ENCODE measurements at regions not wholly inside any gene's neighbourhood (a gene's known extent, or its start where the extent isn't known, plus 50 kb on each side); places are given as distances from the start of the nearest gene placed in this dataset.

- no peak for DNase-seq (ENCODE audit: low read depth in 1 of 2, low spot score in 1 of 2)
Measured at GRCh38 chr14:98474900-98475299, 797.1 kb downstream of the BCL11B start.

DNA sequence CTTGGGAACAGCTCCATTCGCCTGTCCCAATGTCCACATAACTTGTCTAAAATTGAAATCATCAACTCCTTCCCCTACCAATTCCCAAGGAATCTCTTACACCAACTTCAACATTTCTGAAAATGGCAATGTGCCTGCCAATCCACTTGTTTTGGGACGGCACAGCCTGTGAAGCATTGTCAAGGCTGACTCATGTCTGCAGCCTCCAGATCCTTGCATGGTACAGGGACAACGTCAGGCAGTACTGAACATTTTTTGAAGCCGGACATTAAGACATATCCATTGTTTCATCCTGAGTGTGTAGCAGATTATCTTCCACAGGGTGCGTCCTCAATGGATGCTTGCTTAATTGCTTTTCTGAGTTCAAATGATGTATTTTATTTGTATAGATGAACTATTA, 794.1 kb downstream of the BCL11B start:
- DNase-seq (ENCODE audit: low read depth in 1 of 2, low spot score in 1 of 2), result no peak

GRCh38 chr14:98489115-98489514, 782.9 kb downstream of the BCL11B start:
- no peak for DNase-seq (ENCODE audit: low read depth in 1 of 2, low spot score in 1 of 2)

DNA sequence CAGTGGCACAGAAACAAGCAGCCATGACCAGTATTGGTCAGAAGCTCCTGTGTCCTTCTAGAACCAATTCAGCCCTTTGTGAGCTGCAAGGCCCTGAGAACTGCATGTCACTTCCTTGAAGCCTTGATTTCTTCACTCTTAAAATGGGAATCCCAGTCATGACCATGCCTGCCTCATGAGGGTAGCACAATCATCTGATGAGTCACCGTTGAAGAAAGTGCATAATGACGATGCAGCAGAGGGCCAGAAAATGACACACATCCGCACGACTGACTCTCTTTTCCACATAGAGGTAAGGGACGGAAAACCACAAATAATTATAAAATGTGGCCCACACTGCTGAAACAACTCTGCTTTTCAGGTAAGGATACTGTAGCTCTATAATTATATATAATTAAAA, 777.4 kb downstream of the BCL11B start:
- no peak for DNase-seq (ENCODE audit: low read depth in 1 of 2, low spot score in 1 of 2)

DNA sequence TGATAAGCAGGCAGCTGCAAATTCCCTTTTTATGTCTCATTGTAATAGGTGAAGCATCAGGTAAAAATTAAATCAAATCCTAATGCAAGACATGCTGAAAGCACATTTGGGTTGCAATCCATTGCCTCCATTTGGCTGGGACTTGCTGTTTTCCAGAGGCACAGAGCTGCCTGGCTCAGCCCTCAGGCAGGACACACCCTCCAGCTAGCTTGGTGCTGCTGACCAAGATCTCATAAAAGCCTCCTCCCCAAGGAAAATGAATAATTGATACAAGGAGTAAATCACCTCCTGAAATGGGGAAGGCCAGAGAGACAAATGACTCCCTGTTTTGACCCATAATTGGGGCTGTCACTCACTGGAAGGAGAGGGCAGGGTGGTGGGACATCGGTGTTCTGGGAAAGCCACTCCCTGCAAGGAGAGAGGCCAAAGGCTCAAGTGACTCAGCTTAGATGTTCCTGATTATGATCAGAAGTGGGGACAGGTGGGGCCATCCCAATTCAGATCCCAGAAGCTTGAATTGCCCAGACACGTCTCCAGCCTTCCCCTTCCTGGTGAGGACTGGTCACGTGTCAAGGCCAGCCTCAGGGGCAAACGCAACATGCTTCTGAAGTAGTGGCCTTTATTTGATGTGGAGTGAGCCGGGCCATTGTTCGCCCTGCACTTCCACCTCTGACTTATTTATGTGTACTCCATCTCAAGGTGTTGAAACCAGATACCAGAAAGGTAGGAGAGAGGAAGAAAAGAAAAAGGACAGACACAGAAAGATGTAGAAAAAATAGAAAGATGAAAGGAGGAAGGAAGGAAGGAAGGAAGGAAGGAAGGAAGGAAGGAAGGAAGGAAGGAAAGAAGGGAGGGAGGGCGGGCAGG, 773.7 kb downstream of the BCL11B start:
- no peak for DNase-seq (ENCODE audit: low read depth in 1 of 2, low spot score in 1 of 2)

DNA sequence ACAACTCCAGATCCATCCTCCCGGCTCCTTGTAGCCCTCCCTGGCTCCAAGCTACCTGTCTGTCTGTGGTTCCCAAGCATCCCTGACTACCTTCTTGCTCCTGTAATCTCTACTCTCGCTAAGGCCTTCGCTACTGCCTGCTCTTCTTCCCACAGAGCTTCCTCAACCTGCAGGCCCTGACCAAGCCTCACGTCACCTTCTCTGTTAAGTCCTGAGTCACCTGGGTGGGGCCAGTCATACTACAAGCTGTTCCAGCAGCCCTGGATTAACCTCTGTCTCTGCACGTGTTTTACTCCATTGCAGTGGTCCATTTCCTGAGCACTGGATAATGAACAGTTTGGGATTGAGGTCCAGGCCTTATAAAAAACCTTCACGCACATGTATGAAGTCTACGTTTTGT, 770.7 kb downstream of the BCL11B start:
- DNase-seq (ENCODE audit: low read depth in 1 of 2, low spot score in 1 of 2), result no peak

DNA sequence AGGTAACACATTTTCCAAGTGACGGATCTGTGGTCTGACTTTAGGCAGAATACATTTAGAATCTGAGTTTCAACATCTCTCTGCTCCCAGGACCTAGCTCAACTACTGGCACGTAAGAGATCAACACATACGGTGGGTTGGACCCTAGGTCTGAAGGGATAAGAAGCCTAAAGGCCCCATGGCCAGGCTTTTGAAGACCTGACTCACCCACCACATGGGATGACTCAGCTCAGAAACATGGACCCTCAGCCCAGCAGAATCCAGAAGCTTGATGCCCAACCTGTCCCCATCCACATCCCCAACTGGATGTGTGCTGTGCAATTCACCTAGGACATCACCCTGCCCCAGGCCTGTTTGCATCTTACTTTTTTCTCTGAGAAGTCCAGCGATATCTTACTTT, 770.2 kb downstream of the BCL11B start:
- DNase-seq (ENCODE audit: low read depth in 1 of 2, low spot score in 1 of 2), result no peak

DNA sequence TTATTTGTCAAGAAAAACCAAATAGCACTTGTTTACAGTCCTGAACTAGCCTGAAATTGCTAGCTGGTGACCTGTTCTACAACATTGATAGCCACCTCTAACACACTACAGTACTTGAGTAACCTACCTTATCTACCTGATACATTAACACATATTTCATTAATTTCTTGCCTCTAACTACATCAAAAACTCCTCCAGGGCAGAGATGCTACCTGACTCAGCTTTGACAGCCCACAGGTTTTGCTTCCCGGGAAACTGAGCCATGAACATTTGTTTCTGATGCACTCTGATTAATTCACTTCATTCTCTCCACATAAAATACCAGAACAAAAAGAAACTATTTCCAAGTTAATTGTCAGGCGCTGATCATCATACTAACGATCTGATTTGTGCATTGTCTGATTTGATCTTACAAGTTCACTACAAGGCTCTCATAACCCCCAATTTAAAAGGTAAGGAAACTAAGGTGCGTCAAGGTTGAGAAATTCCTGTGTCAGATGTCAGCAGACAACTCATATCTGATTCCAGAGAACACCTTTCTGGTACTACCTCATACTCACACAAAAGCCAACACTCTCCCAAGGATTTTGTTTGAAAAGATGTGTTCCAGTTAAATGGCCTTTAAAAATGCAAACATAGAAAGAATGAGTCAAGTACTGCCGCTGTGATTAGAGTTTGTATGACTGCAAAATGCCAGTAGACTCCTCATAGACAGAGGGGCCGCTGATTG, 768.7 kb downstream of the BCL11B start:
- no peak for DNase-seq (ENCODE audit: low read depth in 1 of 2, low spot score in 1 of 2)

- no peak for DNase-seq (ENCODE audit: low read depth in 1 of 2, low spot score in 1 of 2)
Measured at GRCh38 chr14:98507264-98507663, 764.7 kb downstream of the BCL11B start.

DNA sequence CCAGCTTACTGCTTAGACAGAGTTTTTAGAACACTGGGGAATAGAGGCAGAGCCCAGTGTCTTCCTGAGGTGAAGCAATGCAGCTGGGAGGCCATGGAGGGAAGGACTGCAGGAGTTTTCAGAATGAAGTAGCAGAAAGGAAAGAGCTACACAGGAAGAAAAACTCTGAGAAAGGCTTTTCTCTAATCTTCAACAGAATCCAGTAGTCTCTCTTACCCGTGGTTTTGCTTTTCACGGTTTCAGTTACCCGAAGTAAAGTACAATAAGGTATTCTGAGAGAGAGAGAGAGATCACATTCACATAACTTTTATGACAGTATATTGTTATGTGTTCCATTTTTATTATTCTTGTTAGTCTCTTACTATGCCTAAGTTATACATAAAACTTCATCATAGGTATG, 761.6 kb downstream of the BCL11B start:
- DNase-seq (ENCODE audit: low read depth in 1 of 2, low spot score in 1 of 2), result no peak

DNA sequence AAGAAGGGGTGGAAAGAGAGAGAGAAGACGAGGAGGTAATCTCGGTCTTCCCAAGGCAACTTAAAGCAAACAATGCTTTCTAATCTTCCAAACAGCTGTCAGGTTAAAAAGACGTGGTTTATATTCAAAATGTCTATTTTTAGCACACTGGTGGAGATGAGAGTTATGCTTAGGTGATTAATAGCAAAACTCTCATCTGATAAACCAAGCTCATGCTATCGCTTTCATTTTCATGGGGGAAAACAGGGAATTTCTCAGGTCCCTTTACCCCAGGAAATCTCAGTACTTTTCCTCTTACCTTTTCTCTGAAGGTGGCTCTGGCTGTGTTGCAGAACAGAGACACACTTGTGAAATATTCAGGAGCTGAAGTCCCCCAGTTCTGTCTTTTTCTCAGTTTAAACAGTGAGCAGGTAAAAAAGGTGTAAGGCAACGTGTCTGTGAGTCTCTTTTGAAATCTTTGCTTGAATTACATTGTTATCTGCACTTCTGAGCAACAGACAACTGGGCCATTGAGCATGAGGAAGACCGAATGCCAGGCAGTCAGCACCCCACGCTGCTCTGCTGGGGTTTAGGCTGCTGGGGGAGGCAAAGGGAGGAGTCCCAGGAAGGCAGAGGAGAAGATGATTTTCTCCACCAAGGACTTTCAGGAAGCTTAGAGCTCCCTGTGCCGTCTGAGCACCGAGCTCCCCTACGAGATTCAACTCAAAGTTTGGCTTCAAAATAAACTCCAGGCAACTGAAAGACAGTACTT, 759.3 kb downstream of the BCL11B start:
- no peak for DNase-seq (ENCODE audit: low read depth in 1 of 2, low spot score in 1 of 2)

GRCh38 chr14:98513558-98513957, 758.4 kb downstream of the BCL11B start:
- DNase-seq (ENCODE audit: low read depth in 1 of 2, low spot score in 1 of 2), result no peak

DNA sequence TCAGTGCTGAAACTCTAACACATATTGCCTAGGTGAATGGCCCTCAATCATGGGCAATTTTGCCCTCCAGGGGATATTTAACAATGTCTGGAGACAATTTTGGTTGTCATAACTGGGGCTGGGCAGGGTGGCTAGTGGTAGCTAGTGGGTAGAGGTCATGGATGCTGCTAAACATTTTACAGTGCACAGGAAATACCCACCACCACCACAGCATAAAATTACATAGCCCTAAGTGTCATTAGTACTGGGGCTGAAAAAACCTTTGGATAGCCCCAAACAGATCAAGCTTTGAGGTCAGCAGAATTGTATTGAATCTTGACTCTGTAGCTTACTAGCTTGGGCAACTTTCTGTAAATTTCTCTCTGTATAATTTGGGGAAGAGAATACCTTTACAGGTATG, 758.0 kb downstream of the BCL11B start:
- no peak for DNase-seq (ENCODE audit: low read depth in 1 of 2, low spot score in 1 of 2)

GRCh38 chr14:98536256-98536655, 735.7 kb downstream of the BCL11B start:
- DNase-seq (ENCODE audit: low read depth in 1 of 2, low spot score in 1 of 2), result no peak

- DNase-seq (ENCODE audit: low read depth in 1 of 2, low spot score in 1 of 2), result no peak
Measured at GRCh38 chr14:98542316-98542715, 729.7 kb downstream of the BCL11B start.

GRCh38 chr14:98543074-98543473, 728.9 kb downstream of the BCL11B start:
- no peak for DNase-seq (ENCODE audit: low read depth in 1 of 2, low spot score in 1 of 2)

DNA sequence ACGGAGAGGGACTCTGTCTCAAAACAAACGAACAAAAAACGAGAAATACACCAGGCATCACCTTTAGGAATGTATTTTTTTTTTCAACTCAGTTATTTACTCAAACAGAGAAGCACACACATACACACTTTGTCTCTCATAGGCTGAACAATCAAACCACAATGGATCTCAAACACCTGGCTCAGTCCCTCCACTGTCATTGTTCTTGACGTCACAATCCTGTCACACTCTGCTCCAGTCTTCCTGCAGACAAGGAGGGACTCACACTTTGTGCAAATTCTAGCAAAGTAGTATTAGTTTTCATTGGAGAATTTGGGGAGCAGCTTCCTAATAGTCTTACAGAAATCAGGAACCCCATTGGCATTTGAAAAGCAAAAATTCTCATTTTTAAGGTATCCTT, 727.8 kb downstream of the BCL11B start:
- no peak for DNase-seq (ENCODE audit: low read depth in 1 of 2, low spot score in 1 of 2)

- no peak for DNase-seq (ENCODE audit: low read depth in 1 of 2, low spot score in 1 of 2)
Measured at GRCh38 chr14:98545181-98545580, 726.8 kb downstream of the BCL11B start.

DNA sequence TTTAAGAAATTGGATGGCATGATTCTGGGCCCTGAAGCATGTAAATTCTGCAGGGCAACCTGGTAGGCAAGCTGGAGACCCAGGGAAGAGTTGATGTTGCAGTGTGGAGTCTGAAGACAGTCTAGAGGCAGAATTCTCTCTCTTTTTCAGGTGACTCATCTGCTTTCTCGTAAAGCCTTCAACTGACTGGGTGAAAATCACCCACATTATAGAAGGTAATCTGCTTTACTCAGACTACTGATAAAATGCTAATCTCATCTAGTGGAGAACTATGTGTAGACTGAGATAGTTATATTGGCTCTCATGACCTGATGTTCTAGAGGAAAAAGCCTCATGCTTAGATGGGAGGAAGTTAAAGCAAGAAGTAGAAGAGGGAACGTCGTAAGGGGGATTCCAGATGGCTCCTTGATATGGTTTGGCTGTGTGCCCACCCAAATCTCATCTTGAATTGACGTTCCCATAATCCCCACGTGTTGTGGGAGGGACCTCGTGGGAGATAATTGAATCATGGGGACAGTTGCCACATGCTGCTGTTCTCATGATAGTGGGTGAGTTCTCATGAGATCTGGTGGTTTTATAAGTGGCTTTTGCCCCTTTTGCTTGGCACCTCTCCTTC, 723.8 kb downstream of the BCL11B start:
- peak; percentile 3 to 31 for DNase-seq (ENCODE audit: low read depth in 1 of 2, low spot score in 1 of 2)

GRCh38 chr14:98551028-98551427, 721.0 kb downstream of the BCL11B start:
- DNase-seq (ENCODE audit: low read depth in 1 of 2, low spot score in 1 of 2), result no peak

DNA sequence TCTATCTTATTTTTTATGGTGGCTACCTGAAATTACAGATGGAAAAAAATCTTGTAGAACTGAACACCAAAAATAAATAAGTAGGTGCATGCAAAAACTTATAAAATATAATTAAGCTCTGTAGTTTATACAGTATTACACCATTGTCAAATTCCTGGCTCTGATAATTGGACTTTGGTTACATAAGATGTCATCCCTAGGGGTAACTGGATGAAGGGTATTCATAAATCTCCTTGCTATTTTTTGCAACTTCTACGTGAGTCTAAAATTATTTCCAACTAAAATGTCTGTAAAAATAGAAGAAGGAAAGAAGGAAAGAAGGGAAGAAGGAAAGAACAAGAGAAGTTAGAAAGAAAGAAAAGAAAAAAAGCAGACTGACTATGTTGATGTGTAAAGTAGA, 716.6 kb downstream of the BCL11B start:
- DNase-seq (ENCODE audit: low read depth in 1 of 2, low spot score in 1 of 2), result no peak
